ENCODE measurements at regions not wholly inside any gene's neighbourhood (a gene's known extent, or its start where the extent isn't known, plus 50 kb on each side); places are given as distances from the start of the nearest gene placed in this dataset.
"Not testable (repeated sequence)": the region's sequence is repeated elsewhere in the genome, so short reads cannot be mapped to it uniquely, and the experiment has no call there.

DNA sequence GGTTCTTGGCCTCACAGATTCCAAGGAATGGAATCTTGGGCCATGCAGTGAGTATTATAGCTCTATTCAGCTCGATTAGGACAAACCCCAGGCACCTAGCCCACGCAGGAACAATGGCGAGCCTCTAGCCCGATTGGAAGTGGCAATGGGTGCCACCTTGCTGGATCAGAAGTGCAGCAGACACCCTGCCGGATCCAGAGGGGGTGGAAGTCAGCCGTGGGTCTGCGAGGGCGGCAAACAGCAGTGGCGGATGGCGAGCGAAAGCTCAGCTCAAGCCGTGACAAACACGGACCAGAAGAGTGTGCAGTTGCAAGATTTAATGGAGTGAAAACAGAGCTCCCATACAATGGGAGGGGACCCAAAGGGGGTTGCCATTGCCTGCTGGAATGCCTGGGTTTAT is 539.8 kb downstream of the MAGEB5 start:
- BruUV-seq (replicated peaks); H4K20me1 ChIP-seq (ENCODE audit: control insufficient read depth, insufficient read depth); H3K27ac ChIP-seq (ENCODE audit: control insufficient read depth, insufficient read depth); H2AFZ ChIP-seq (ENCODE audit: control insufficient read depth, low read depth, low read length); H3K79me2 ChIP-seq (ENCODE audit: control insufficient read depth, insufficient read depth, low read length); intact Hi-C loops (cut with micrococcal nuclease; ENCODE audit: unreplicated experiment); H3K9ac ChIP-seq (ENCODE audit: control insufficient read depth, insufficient read depth, low read length); POLR2A ChIA-PET; H3K36me3 ChIP-seq (ENCODE audit: control insufficient read depth in 2 of 2, insufficient read depth in 2 of 2, low read length in 1 of 2); FAIRE-seq; H3K4me2 ChIP-seq (ENCODE audit: control insufficient read depth, insufficient read depth); H3K4me1 ChIP-seq (ENCODE audit: control insufficient read depth, insufficient read depth, low read length); H3K9me3 ChIP-seq (replicated peaks; ENCODE audit: control insufficient read depth, insufficient read depth, low read length); H3K27me3 ChIP-seq (replicated peaks in 1 of 2; ENCODE audit: control insufficient read depth in 2 of 2, insufficient read depth in 2 of 2, low read length in 1 of 2); H3K4me3 ChIP-seq; RAD21 ChIA-PET (ENCODE audit: unreplicated experiment); in situ Hi-C loops (cut with MboI); ATAC-seq; DNase-seq (ENCODE audit: low read depth, low spot score): not testable (repeated sequence)
- CTCF ChIA-PET, result interaction anchor here (0.8 to 1.6 kb wide), 4 partner anchors 10 to 85 kb away, joined by 3 to 5 read pairs (median 4); no protein-coding TSS in a partner anchor
- SMC1A ChIA-PET (ENCODE audit: uncharacterized antibody, unreplicated experiment), result interaction anchor here (0.8 to 1.1 kb wide), 2 partner anchors 8 to 84 kb away, joined by 3 read pairs; no protein-coding TSS in a partner anchor
- 31% methylated on average over 13 of the region's 13 CpGs for WGBS (ENCODE audit: insufficient coverage, insufficient replicate concordance, low lambda C conversion rate, missing lambda C conversion rate)

- BruUV-seq (replicated peaks), result no TSS peak
- Histone ChIP-seq H3K36me3 (ENCODE audit: control insufficient read depth in 2 of 2, insufficient read depth in 2 of 2, low read length in 1 of 2) (no peaks in the 10 kb centered on the region), H3K27me3 (replicated peaks in 1 of 2; ENCODE audit: control insufficient read depth in 2 of 2, insufficient read depth in 2 of 2, low read length in 1 of 2) (no peaks in the 10 kb centered on the region), H3K4me1 (ENCODE audit: control insufficient read depth, insufficient read depth, low read length) (no peaks in the 10 kb centered on the region), H3K79me2 (ENCODE audit: control insufficient read depth, insufficient read depth, low read length) (no peaks in the 10 kb centered on the region), H3K4me3 (no peak overlapping the region), H3K27ac (ENCODE audit: control insufficient read depth, insufficient read depth) (no peak overlapping the region), H2AFZ (ENCODE audit: control insufficient read depth, low read depth, low read length) (no peak overlapping the region), H4K20me1 (ENCODE audit: control insufficient read depth, insufficient read depth) (no peaks in the 10 kb centered on the region), H3K9ac (ENCODE audit: control insufficient read depth, insufficient read depth, low read length) (no peak overlapping the region), H3K4me2 (ENCODE audit: control insufficient read depth, insufficient read depth) (no peak overlapping the region), H3K9me3 (replicated peaks; ENCODE audit: control insufficient read depth, insufficient read depth, low read length) (no peaks in the 10 kb centered on the region)
- RAD21 ChIA-PET (ENCODE audit: unreplicated experiment), result no interaction called here
- 41% methylated on average over 12 of the region's 12 CpGs for WGBS (ENCODE audit: insufficient coverage, insufficient replicate concordance, low lambda C conversion rate, missing lambda C conversion rate)
- intact Hi-C loops (cut with micrococcal nuclease; ENCODE audit: unreplicated experiment), result no loop called here
- in situ Hi-C loops (cut with MboI), result no loop called here
- POLR2A ChIA-PET, result no interaction called here
- FAIRE-seq (no peak), DNase-seq (ENCODE audit: low read depth, low spot score) (no peak), ATAC-seq (no peak)
- CTCF ChIA-PET, result no interaction called here
- TF ChIP-seq ATF3 (IDR thresholded peaks at IDR 0.05; ENCODE audit: borderline replicate concordance, extremely low read depth, low read depth, low read length) (no peak), MAX (IDR thresholded peaks at IDR 0.05; ENCODE audit: low read depth, low read length) (no peak)
- TF ChIP-seq, protein P1, sequence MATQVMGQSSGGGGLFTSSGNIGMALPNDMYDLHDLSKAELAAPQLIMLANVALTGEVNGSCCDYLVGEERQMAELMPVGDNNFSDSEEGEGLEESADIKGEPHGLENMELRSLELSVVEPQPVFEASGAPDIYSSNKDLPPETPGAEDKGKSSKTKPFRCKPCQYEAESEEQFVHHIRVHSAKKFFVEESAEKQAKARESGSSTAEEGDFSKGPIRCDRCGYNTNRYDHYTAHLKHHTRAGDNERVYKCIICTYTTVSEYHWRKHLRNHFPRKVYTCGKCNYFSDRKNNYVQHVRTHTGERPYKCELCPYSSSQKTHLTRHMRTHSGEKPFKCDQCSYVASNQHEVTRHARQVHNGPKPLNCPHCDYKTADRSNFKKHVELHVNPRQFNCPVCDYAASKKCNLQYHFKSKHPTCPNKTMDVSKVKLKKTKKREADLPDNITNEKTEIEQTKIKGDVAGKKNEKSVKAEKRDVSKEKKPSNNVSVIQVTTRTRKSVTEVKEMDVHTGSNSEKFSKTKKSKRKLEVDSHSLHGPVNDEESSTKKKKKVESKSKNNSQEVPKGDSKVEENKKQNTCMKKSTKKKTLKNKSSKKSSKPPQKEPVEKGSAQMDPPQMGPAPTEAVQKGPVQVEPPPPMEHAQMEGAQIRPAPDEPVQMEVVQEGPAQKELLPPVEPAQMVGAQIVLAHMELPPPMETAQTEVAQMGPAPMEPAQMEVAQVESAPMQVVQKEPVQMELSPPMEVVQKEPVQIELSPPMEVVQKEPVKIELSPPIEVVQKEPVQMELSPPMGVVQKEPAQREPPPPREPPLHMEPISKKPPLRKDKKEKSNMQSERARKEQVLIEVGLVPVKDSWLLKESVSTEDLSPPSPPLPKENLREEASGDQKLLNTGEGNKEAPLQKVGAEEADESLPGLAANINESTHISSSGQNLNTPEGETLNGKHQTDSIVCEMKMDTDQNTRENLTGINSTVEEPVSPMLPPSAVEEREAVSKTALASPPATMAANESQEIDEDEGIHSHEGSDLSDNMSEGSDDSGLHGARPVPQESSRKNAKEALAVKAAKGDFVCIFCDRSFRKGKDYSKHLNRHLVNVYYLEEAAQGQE (IDR thresholded peaks at IDR 0.05; ENCODE audit: low read depth, low read length), result no peak
- SMC1A ChIA-PET (ENCODE audit: uncharacterized antibody, unreplicated experiment), result no interaction called here
Measured at GRCh38 chrX:26747877-26748276, 531.9 kb downstream of the MAGEB5 start.

All from GM12878 (cell line).